ENCODE measurements at regions not wholly inside any gene's neighbourhood (a gene's known extent, or its start where the extent isn't known, plus 50 kb on each side); places are given as distances from the start of the nearest gene placed in this dataset.

GRCh38 chr7:85474234-85474633, 287.4 kb upstream of the SEMA3D start:
- no peak for DNase-seq (ENCODE audit: extremely low spot score)
- intact Hi-C loops (cut with DNase I), result no loop called here
- Histone ChIP-seq H3K27ac (replicated peaks in 1 of 4) (no peak overlapping the region), H3K4me1 (no peaks in the 10 kb centered on the region), H3K4me3 (no peak overlapping the region), H3K27me3 (no peaks in the 10 kb centered on the region), H3K36me3 (no peaks in the 10 kb centered on the region), H3K9me3 (no peaks in the 10 kb centered on the region)
- no peak for TF ChIP-seq POLR2AphosphoS5 (IDR thresholded peaks at IDR 0.05)
- no peak for TF ChIP-seq CTCF (IDR thresholded peaks at IDR 0.05)
- no peak for TF ChIP-seq EP300 (IDR thresholded peaks at IDR 0.05)
- no peak for TF ChIP-seq POLR2A (IDR thresholded peaks at IDR 0.05; ENCODE audit: low read depth)
- 81% methylated on average over 2 of the region's 2 CpGs for WGBS

- H3K4me1 ChIP-seq, result no peaks in the 10 kb centered on the region
- H3K4me3 ChIP-seq, result no peak overlapping the region
- no peak for DNase-seq (ENCODE audit: extremely low spot score)
- WGBS, result 13% methylated on average over 3 of the region's 3 CpGs
- TF ChIP-seq POLR2AphosphoS5 (IDR thresholded peaks at IDR 0.05) (no peak), EP300 (IDR thresholded peaks at IDR 0.05) (no peak), POLR2A (IDR thresholded peaks at IDR 0.05; ENCODE audit: low read depth) (no peak), CTCF (IDR thresholded peaks at IDR 0.05) (no peak)
- H3K27ac ChIP-seq (replicated peaks in 1 of 4), result no peak overlapping the region
- no peaks in the 10 kb centered on the region for H3K36me3 ChIP-seq
- no peaks in the 10 kb centered on the region for H3K9me3 ChIP-seq
- no peaks in the 10 kb centered on the region for H3K27me3 ChIP-seq
- intact Hi-C loops (cut with DNase I), result no loop called here
These were observed 284.9 kb upstream of the SEMA3D start for GRCh38 chr7:85471740-85472139.

GRCh38 chr7:85471307-85471706, 284.5 kb upstream of the SEMA3D start:
- H3K4me3 ChIP-seq, result no peak overlapping the region
- no peak overlapping the region for H3K27ac ChIP-seq (replicated peaks in 1 of 4)
- intact Hi-C loops (cut with DNase I), result no loop called here
- no peak for DNase-seq (ENCODE audit: extremely low spot score)
- peaks cover 0 to 2% (median 0%) of the 10 kb centered on the region in 4 donors for H3K27me3 ChIP-seq
- H3K9me3 ChIP-seq, result no peaks in the 10 kb centered on the region
- TF ChIP-seq CTCF (IDR thresholded peaks at IDR 0.05) (no peak), EP300 (IDR thresholded peaks at IDR 0.05) (no peak), POLR2A (IDR thresholded peaks at IDR 0.05; ENCODE audit: low read depth) (no peak), POLR2AphosphoS5 (IDR thresholded peaks at IDR 0.05) (no peak)
- H3K36me3 ChIP-seq, result no peaks in the 10 kb centered on the region
- H3K4me1 ChIP-seq, result no peaks in the 10 kb centered on the region

- intact Hi-C loops (cut with DNase I), result no loop called here
- no peak overlapping the region for H3K27ac ChIP-seq (replicated peaks in 1 of 4)
- no peak overlapping the region for H3K4me3 ChIP-seq
- TF ChIP-seq CTCF (IDR thresholded peaks at IDR 0.05), result no peak
- TF ChIP-seq EP300 (IDR thresholded peaks at IDR 0.05), result no peak
- TF ChIP-seq POLR2A (IDR thresholded peaks at IDR 0.05; ENCODE audit: low read depth), result no peak
- TF ChIP-seq POLR2AphosphoS5 (IDR thresholded peaks at IDR 0.05), result no peak
- H3K4me1 ChIP-seq, result no peaks in the 10 kb centered on the region
- H3K36me3 ChIP-seq, result no peaks in the 10 kb centered on the region
- no peak for DNase-seq (ENCODE audit: extremely low spot score)
- no peaks in the 10 kb centered on the region for H3K9me3 ChIP-seq
- peaks cover 0 to 2% (median 0%) of the 10 kb centered on the region in 4 donors for H3K27me3 ChIP-seq
- 86% methylated on average over 1 of the region's 1 CpG for WGBS
These were observed 282.7 kb upstream of the SEMA3D start for GRCh38 chr7:85469446-85470010.

GRCh38 chr7:85464042-85464651, 277.3 kb upstream of the SEMA3D start:
- peaks cover 0 to 2% (median 0%) of the 10 kb centered on the region in 4 donors for H3K27me3 ChIP-seq
- 90% methylated on average over 1 of the region's 1 CpG for WGBS
- no peak overlapping the region for H3K4me3 ChIP-seq
- no peaks in the 10 kb centered on the region for H3K36me3 ChIP-seq
- TF ChIP-seq POLR2A (IDR thresholded peaks at IDR 0.05; ENCODE audit: low read depth) (no peak), CTCF (IDR thresholded peaks at IDR 0.05) (no peak), EP300 (IDR thresholded peaks at IDR 0.05) (no peak), POLR2AphosphoS5 (IDR thresholded peaks at IDR 0.05) (no peak)
- H3K4me1 ChIP-seq, result peaks cover 0 to 4% (median 0%) of the 10 kb centered on the region in 4 donors
- intact Hi-C loops (cut with DNase I), result no loop called here
- H3K9me3 ChIP-seq, result no peaks in the 10 kb centered on the region
- H3K27ac ChIP-seq (replicated peaks in 1 of 4), result no peak overlapping the region
- no peak for DNase-seq (ENCODE audit: extremely low spot score)

All from esophagus muscularis mucosa (tissue), 4 donors.